Hepatocyte (in vitro differentiated cells): ENCODE measurements at regions not wholly inside any gene's neighbourhood (a gene's known extent, or its start where the extent isn't known, plus 50 kb on each side); places are given as distances from the start of the nearest gene placed in this dataset.

Experiments used
- DNase-seq: peaks from one replicate; pipeline ENCODE4 v3.0.0-alpha.2; 2016; ENCODE audit warnings: low spot score
- H2AFZ ChIP-seq: fragments of 200-600 bp; sonication (generic); 2 replicates; pipeline ENCODE4 v1.6.0; 2016; ENCODE audit warnings: antibody characterized with exemption, mild to moderate bottlenecking
- H3K27ac ChIP-seq: fragments of 200-600 bp; sonication (generic); 2 replicates; pipeline ENCODE4 v1.5.1; 2016; ENCODE audit warnings: mild to moderate bottlenecking
- H3K27me3 ChIP-seq: fragments of 200-600 bp; sonication (generic); 2 replicates; pipeline ENCODE4 v1.6.1; 2016
- H3K36me3 ChIP-seq: fragments of 200-600 bp; sonication (generic); replicated peaks from 2 replicates; pipeline ENCODE4 v1.5.1; 2016; ENCODE audit warnings: low read depth; ENCODE audit not compliant: insufficient read depth
- H3K4me1 ChIP-seq: fragments of 200-600 bp; sonication (generic); 2 replicates; pipeline ENCODE4 v1.5.1; 2016; ENCODE audit warnings: mild to moderate bottlenecking, moderate library complexity; ENCODE audit not compliant: insufficient read depth
- H3K4me2 ChIP-seq: fragments of 200-600 bp; sonication (generic); 2 replicates; pipeline ENCODE4 v1.6.0; 2016
- H3K4me3 ChIP-seq: fragments of 200-600 bp; sonication (generic); 2 replicates; pipeline ENCODE4 v1.5.1; 2016; ENCODE audit warnings: mild to moderate bottlenecking
- H3K79me2 ChIP-seq: fragments of 200-600 bp; sonication (generic); 2 replicates; pipeline ENCODE4 v1.6.0; 2017; ENCODE audit warnings: mild to moderate bottlenecking
- H3K9me2 ChIP-seq: fragments of 200-600 bp; sonication (generic); replicated peaks from 2 replicates; pipeline ENCODE4 v1.6.0; 2017; ENCODE audit warnings: mild to moderate bottlenecking; ENCODE audit not compliant: insufficient read depth
- H3K9me3 ChIP-seq: fragments of 200-600 bp; sonication (generic); 2 replicates; pipeline ENCODE4 v1.5.1; 2016; ENCODE audit warnings: low read depth, mild to moderate bottlenecking
- H4K20me1 ChIP-seq: fragments of 200-600 bp; sonication (generic); 2 replicates; pipeline ENCODE4 v1.6.0; 2016; ENCODE audit warnings: mild to moderate bottlenecking; ENCODE audit not compliant: insufficient read depth, poor library complexity, severe bottlenecking
- CTCF ChIP-seq: fragments of 200-600 bp; sonication (generic); IDR thresholded peaks from 2 replicates; pipeline ENCODE4 v1.5.1; 2016; ENCODE audit warnings: antibody characterized with exemption, mild to moderate bottlenecking; ENCODE audit not compliant: poor library complexity
- EZH2 ChIP-seq: fragments of 200-600 bp; sonication (generic); IDR thresholded peaks from 2 replicates; pipeline ENCODE4 v1.6.1; 2016; ENCODE audit warnings: antibody characterized with exemption, mild to moderate bottlenecking, borderline replicate concordance
- EZH2phosphoT487 ChIP-seq: fragments of 200-600 bp; sonication (generic); IDR thresholded peaks from one replicate; pipeline ENCODE4 v1.6.1; 2018; ENCODE audit warnings: antibody characterized with exemption, mild to moderate bottlenecking, low read depth, moderate library complexity; ENCODE audit not compliant: unreplicated experiment, severe bottlenecking
- WGBS: methylation state at CpG from one replicate; pipeline ENCODE4 v1.1.6; 2016; ENCODE audit warnings: low lambda C conversion rate; ENCODE audit errors: missing lambda C conversion rate; 5-methylcytosine and 5-hydroxymethylcytosine counted together

GRCh38 chr1:224809137-224809536 is 120.3 kb upstream of the DNAH14 start:
- no peak overlapping the region for H3K4me2 ChIP-seq
- no peak overlapping the region for H3K4me3 ChIP-seq
- no peak for TF ChIP-seq EZH2phosphoT487
- TF ChIP-seq EZH2 = no peak
- no peaks in the 10 kb centered on the region for H3K36me3 ChIP-seq
- DNase-seq = no peak
- H3K4me1 ChIP-seq = no peaks in the 10 kb centered on the region
- no peak overlapping the region for H3K27ac ChIP-seq
- 95% methylated on average over 5 of the region's 5 CpGs for WGBS
- no peaks in the 10 kb centered on the region for H3K9me2 ChIP-seq
- no peaks in the 10 kb centered on the region for H3K79me2 ChIP-seq
- no peak overlapping the region for H2AFZ ChIP-seq
- H3K9me3 ChIP-seq = no peaks in the 10 kb centered on the region
- no peaks in the 10 kb centered on the region for H4K20me1 ChIP-seq
- no peaks in the 10 kb centered on the region for H3K27me3 ChIP-seq

DNA sequence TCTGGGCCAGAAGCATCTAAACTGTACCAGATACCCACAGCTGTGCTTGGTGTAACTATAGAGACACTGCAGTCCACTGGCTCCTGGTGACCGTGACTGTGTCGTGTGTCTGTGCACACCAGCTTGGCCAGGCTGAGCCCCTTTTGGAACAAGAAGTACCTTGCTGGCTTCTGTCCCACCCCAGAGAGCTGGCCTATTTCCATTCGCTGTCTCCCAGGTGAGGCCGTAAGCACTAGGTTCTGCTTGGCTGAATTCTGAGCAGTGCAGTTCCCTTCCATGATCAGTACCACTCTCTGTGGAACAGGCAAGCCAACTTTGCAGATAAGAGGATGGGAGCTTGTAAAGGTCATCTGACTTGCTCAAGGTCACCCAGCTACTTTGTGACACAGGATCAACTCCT is 119.9 kb upstream of the DNAH14 start:
- H3K9me2 ChIP-seq = no peaks in the 10 kb centered on the region
- no peak overlapping the region for H3K27ac ChIP-seq
- no peak overlapping the region for H3K4me3 ChIP-seq
- no peak for TF ChIP-seq EZH2phosphoT487
- no peak for TF ChIP-seq EZH2
- TF ChIP-seq CTCF = no peak
- H3K9me3 ChIP-seq = no peaks in the 10 kb centered on the region
- no peaks in the 10 kb centered on the region for H3K27me3 ChIP-seq
- 96% methylated on average over 4 of the region's 4 CpGs for WGBS
- no peaks in the 10 kb centered on the region for H3K4me1 ChIP-seq
- no peaks in the 10 kb centered on the region for H3K79me2 ChIP-seq
- H3K4me2 ChIP-seq = no peak overlapping the region
- H3K36me3 ChIP-seq = no peaks in the 10 kb centered on the region
- no peak overlapping the region for H2AFZ ChIP-seq
- H4K20me1 ChIP-seq = no peaks in the 10 kb centered on the region
- DNase-seq = no peak

GRCh38 chr1:224811564-224811963 is 117.9 kb upstream of the DNAH14 start:
- no peaks in the 10 kb centered on the region for H3K4me1 ChIP-seq
- no peaks in the 10 kb centered on the region for H4K20me1 ChIP-seq
- TF ChIP-seq EZH2phosphoT487 (no peak), EZH2 (no peak), CTCF (no peak)
- no peaks in the 10 kb centered on the region for H3K9me3 ChIP-seq
- no peak overlapping the region for H3K4me3 ChIP-seq
- no peaks in the 10 kb centered on the region for H3K36me3 ChIP-seq
- H3K79me2 ChIP-seq = no peaks in the 10 kb centered on the region
- H3K27me3 ChIP-seq = no peaks in the 10 kb centered on the region
- no peak overlapping the region for H3K4me2 ChIP-seq
- DNase-seq = no peak
- H3K27ac ChIP-seq = no peak overlapping the region
- WGBS = 93% methylated on average over 7 of the region's 7 CpGs
- H3K9me2 ChIP-seq = no peaks in the 10 kb centered on the region
- no peak overlapping the region for H2AFZ ChIP-seq

DNA sequence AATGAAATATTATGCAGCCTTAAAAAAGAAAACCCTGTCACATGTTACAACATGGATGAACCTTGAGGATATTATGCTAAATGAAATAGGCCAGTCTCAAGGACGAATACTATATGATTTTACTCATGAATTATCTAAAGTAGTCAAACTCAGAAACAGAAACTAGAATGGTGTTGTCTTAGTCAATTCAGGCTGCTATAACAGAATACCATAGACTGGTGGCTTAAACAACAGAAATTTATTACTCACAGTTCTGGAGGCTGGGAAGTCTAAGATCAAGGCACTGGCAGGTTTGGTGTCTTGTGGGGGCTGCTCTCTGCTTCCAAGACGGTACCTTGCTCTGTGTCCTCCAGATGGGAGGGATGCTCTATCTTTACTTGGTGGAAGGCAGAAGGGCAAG is 113.8 kb upstream of the DNAH14 start:
- no peak overlapping the region for H3K4me2 ChIP-seq
- no peaks in the 10 kb centered on the region for H4K20me1 ChIP-seq
- no peak for DNase-seq
- no peaks in the 10 kb centered on the region for H3K36me3 ChIP-seq
- no peaks in the 10 kb centered on the region for H3K79me2 ChIP-seq
- no peak overlapping the region for H3K4me3 ChIP-seq
- no peaks in the 10 kb centered on the region for H3K27me3 ChIP-seq
- no peaks in the 10 kb centered on the region for H3K9me2 ChIP-seq
- H3K9me3 ChIP-seq = no peaks in the 10 kb centered on the region
- 91% methylated on average over 2 of the region's 2 CpGs for WGBS
- no peak for TF ChIP-seq EZH2phosphoT487
- no peak for TF ChIP-seq CTCF
- no peak for TF ChIP-seq EZH2
- H3K4me1 ChIP-seq = no peaks in the 10 kb centered on the region
- no peak overlapping the region for H2AFZ ChIP-seq
- no peak overlapping the region for H3K27ac ChIP-seq
